Neuronal stem cell (in vitro differentiated cells): ENCODE measurements at regions not wholly inside any gene's neighbourhood (a gene's known extent, or its start where the extent isn't known, plus 50 kb on each side); places are given as distances from the start of the nearest gene placed in this dataset.

Experiments used
- DNase-seq: peaks from one replicate; pipeline ENCODE4 v3.0.0-alpha.2; 2013; ENCODE audit warnings: low spot score
- H2AFZ ChIP-seq: one replicate; pipeline ENCODE4 v1.6.1; 2013; ENCODE audit warnings: mild to moderate bottlenecking, low read length, inconsistent platforms
- H2AK5ac ChIP-seq: 2 replicates; pipeline ENCODE4 v1.6.1; 2013; ENCODE audit warnings: low read depth, mild to moderate bottlenecking, inconsistent platforms, low read length, moderate library complexity, mixed read lengths
- H2BK120ac ChIP-seq: 2 replicates; pipeline ENCODE4 v1.6.1; 2013; ENCODE audit warnings: low read depth, mild to moderate bottlenecking, inconsistent platforms, low read length, moderate library complexity, mixed read lengths
- H2BK12ac ChIP-seq: one replicate; pipeline ENCODE4 v1.6.1; 2013; ENCODE audit warnings: low read length, inconsistent platforms
- H2BK15ac ChIP-seq: 2 replicates; pipeline ENCODE4 v1.6.1; 2013; ENCODE audit warnings: mild to moderate bottlenecking, low read length, inconsistent platforms, mixed read lengths
- H2BK5ac ChIP-seq: one replicate; pipeline ENCODE4 v1.6.1; 2013; ENCODE audit warnings: inconsistent platforms, mild to moderate bottlenecking, low read length, moderate library complexity
- H3K14ac ChIP-seq: one replicate; pipeline ENCODE4 v1.6.1; 2013; ENCODE audit warnings: low read length, inconsistent platforms
- H3K18ac ChIP-seq: 2 replicates; pipeline ENCODE4 v1.6.1; 2013; ENCODE audit warnings: low read length, inconsistent platforms
- H3K23ac ChIP-seq: 2 replicates; pipeline ENCODE4 v1.6.1; 2013; ENCODE audit warnings: low read depth, mild to moderate bottlenecking, mixed read lengths, low read length, inconsistent platforms; ENCODE audit not compliant: poor library complexity
- H3K27ac ChIP-seq: replicated peaks from 3 replicates; pipeline ENCODE4 v1.5.1; 2013; ENCODE audit warnings: low read length, inconsistent platforms
- H3K27me3 ChIP-seq, 3 experiments: 2 replicates each; pipeline ENCODE4 v1.6.1; 2013; ENCODE audit warnings: low read length in 3 of 3, mild to moderate bottlenecking in 2 of 3, inconsistent platforms in 1 of 3, low read depth in 1 of 3, mixed read lengths in 1 of 3, moderate library complexity in 1 of 3; ENCODE audit not compliant: control insufficient read depth in 3 of 3, insufficient read depth in 3 of 3
- H3K36me3 ChIP-seq, 2 donors: replicated peaks in 1 of 2; 2 replicates each; pipeline ENCODE4 v1.6.1; 2013; ENCODE audit warnings: low read length in 2 of 2; ENCODE audit not compliant: control insufficient read depth in 2 of 2, insufficient read depth in 2 of 2
- H3K4ac ChIP-seq: 2 replicates; pipeline ENCODE4 v1.6.1; 2013; ENCODE audit warnings: inconsistent platforms, mild to moderate bottlenecking, low read length, moderate library complexity
- H3K4me1 ChIP-seq, 2 donors: 1 replicate in 1 of 2; 2 replicates in 1 of 2; pipeline ENCODE4 v1.6.1; 2013; ENCODE audit warnings: low read length in 2 of 2, low read depth in 1 of 2; ENCODE audit not compliant: control insufficient read depth in 2 of 2, insufficient read depth in 1 of 2
- H3K4me2 ChIP-seq: one replicate; pipeline ENCODE4 v1.6.1; 2013; ENCODE audit warnings: mild to moderate bottlenecking, low read length, inconsistent platforms; ENCODE audit not compliant: insufficient read depth, poor library complexity, severe bottlenecking
- H3K4me3 ChIP-seq, 2 donors: 2 replicates each; pipeline ENCODE4 v1.5.1; 2013; ENCODE audit warnings: low read length in 2 of 2, mild to moderate bottlenecking in 2 of 2, inconsistent platforms in 1 of 2, moderate library complexity in 1 of 2
- H3K79me1 ChIP-seq: one replicate; pipeline ENCODE4 v1.6.1; 2013; ENCODE audit warnings: low read depth, mild to moderate bottlenecking, inconsistent platforms, low read length, moderate library complexity
- H3K9ac ChIP-seq: one replicate; pipeline ENCODE4 v1.6.1; 2013; ENCODE audit warnings: mild to moderate bottlenecking, low read depth, low read length, inconsistent platforms; ENCODE audit not compliant: poor library complexity
- H3K9me3 ChIP-seq, 2 donors: replicated peaks in 1 of 2; 2 replicates each; pipeline versions ENCODE3 to v1.6.1; 2013; ENCODE audit warnings: low read length in 2 of 2, mild to moderate bottlenecking in 2 of 2, inconsistent platforms in 1 of 2, low read depth in 1 of 2, mixed read lengths in 1 of 2, moderate library complexity in 1 of 2; ENCODE audit not compliant: control insufficient read depth in 2 of 2, insufficient read depth in 1 of 2
- H4K8ac ChIP-seq: one replicate; pipeline ENCODE4 v1.6.1; 2013; ENCODE audit warnings: low read depth, mild to moderate bottlenecking, inconsistent platforms, low read length, moderate library complexity
- H4K91ac ChIP-seq: one replicate; pipeline ENCODE4 v1.6.1; 2013; ENCODE audit warnings: low read length, low read depth, mild to moderate bottlenecking, inconsistent platforms; ENCODE audit not compliant: poor library complexity
- whole genome bisulfite sequencing, 2 donors: extraction: QIAGEN DNeasy Blood & Tissue Kit; methylation state at CpG; one replicate each; pipeline ENCODE4 v1.1.7; 2013; ENCODE audit warnings: missing lambda C conversion rate in 2 of 2, mixed read lengths in 1 of 2; ENCODE audit not compliant: insufficient read length in 2 of 2, insufficient replicate concordance in 1 of 2; ENCODE audit errors: extremely low coverage in 2 of 2; 5-methylcytosine and 5-hydroxymethylcytosine counted together

DNA sequence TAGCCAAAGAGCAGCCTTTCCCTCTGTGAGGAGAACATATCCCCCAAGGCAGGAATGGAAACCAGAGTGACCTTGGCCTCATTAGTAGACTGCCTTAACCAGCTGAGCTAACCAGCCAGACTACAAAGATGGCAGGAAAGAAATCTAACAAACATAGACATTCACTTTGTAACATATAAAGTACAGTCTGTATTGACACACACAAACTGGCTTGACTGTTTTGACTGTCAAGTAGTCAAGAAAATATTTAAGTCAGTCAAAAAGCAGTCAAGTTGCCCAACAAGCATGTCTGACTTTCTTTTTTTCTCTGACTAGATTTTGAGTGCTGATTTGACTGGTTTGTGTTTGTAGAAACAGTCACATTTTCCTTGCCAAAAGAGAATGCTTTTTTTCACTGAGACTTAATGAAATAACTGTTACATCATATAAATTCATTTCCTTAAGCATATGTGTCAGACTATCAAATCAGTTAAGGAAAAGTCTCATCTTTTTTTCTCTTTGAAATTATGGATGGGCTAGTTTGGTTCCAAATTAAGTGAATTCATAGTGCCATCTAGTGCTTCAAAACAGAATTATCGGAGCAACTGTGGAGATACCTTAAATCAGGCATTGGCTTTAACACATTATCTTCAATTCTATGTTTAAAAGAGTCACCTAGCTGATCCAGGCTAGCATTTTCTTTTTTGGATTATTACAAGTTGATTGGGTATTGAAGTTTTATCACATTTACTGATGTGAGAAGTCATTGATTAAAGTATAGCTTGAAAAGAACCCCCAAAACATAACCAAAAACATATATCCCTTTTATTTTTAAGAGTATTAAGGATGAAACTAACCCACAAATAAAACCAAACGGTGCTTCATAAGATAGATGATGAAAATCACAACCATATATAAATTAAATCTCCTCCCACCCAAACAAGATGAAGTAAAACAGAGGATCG is 75.0 kb downstream of the ATP6V1G3 start:
- no peak overlapping the region for H2BK15ac ChIP-seq
- H3K79me1 ChIP-seq, result no peaks in the 10 kb centered on the region
- no peaks in the 10 kb centered on the region for H3K9me3 ChIP-seq
- H3K4me3 ChIP-seq, result no peak overlapping the region
- no peak overlapping the region for H3K18ac ChIP-seq
- no peak overlapping the region for H3K4me2 ChIP-seq
- peak; percentile 35 for DNase-seq
- H3K9ac ChIP-seq, result no peak overlapping the region
- no peak overlapping the region for H3K27ac ChIP-seq
- H3K36me3 ChIP-seq, result no peaks in the 10 kb centered on the region
- peak overlapping the region; percentile 4 for H2AFZ ChIP-seq
- H2BK120ac ChIP-seq, result no peak overlapping the region
- no peak overlapping the region for H2AK5ac ChIP-seq
- no peak overlapping the region for H3K23ac ChIP-seq
- no peak overlapping the region for H3K4ac ChIP-seq
- H4K8ac ChIP-seq, result no peak overlapping the region
- H4K91ac ChIP-seq, result no peak overlapping the region
- H2BK5ac ChIP-seq, result no peak overlapping the region
- H3K27me3 ChIP-seq, result no peaks in the 10 kb centered on the region
- H3K4me1 ChIP-seq, result no peaks in the 10 kb centered on the region
- WGBS, 2 donors, result no CpG with 5 or more reads among the region's 3 CpGs
- H2BK12ac ChIP-seq, result no peak overlapping the region
- no peak overlapping the region for H3K14ac ChIP-seq

DNA sequence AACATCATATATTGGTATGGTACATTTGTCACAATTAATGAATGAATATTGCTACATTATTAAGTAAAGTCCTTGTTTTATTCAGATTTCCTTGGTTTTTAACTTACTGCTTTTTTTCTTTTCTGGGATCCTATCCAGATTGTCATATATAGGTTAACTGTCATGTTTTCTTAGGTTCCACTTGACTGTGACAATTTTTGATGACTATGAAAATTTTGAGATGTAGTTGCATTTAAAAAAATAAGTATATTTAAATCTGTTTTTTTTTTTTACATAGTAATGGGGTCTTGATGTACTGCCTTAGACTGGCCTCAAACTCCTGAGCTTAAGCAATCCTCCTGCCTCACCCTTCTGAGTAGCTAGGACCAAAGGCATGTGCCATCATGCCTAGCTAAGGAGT is 76.8 kb downstream of the ATP6V1G3 start:
- Histone ChIP-seq H2AFZ (no peak overlapping the region), H3K18ac (no peak overlapping the region), H3K9me3 (no peaks in the 10 kb centered on the region), H3K27me3 (no peaks in the 10 kb centered on the region), H3K23ac (no peak overlapping the region), H2BK15ac (no peak overlapping the region), H3K4me3 (no peak overlapping the region), H4K91ac (no peak overlapping the region), H2BK12ac (no peak overlapping the region), H3K36me3 (no peaks in the 10 kb centered on the region), H4K8ac (no peak overlapping the region), H3K4me1 (no peaks in the 10 kb centered on the region), H3K4ac (no peak overlapping the region), H2BK5ac (no peak overlapping the region), H3K14ac (no peak overlapping the region), H2BK120ac (no peak overlapping the region), H2AK5ac (no peak overlapping the region), H3K4me2 (no peak overlapping the region), H3K79me1 (no peaks in the 10 kb centered on the region), H3K27ac (no peak overlapping the region), H3K9ac (no peak overlapping the region)
- DNase-seq, result no peak

DNA sequence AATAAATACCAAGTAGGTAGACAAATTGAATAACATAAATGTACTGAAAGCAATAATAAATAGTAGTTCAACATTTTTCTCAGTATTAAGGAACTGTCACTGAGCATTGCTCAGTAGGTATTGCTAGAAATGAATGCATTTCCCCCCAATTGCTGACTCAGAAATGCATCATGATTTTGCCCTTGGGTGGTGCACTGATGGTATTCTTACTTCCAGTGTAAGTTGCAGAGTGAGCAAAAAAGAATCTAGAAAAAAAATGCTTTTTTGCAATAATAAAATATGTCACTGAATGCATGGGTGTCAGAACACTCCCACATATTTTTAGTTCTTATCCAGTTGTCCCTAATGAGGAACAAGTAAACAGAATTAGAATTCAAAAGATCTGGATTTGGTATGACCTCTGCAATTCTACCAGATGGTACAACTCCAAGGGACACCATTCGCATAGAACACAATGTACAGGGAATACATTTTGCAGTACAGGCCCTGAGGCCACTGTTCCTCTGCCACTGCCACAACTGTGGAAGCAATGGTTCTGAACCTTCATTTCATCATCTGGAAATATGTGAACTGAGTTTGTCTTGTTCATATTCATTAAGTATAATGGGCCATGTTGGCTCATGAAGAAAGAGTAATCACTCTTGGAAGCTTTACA is 78.0 kb downstream of the ATP6V1G3 start:
- Histone ChIP-seq H2BK12ac (no peak overlapping the region), H3K4me2 (no peak overlapping the region), H3K4ac (no peak overlapping the region), H2BK15ac (no peak overlapping the region), H3K27ac (no peak overlapping the region), H4K91ac (no peak overlapping the region), H3K9me3 (no peaks in the 10 kb centered on the region), H3K79me1 (no peaks in the 10 kb centered on the region), H3K36me3 (no peaks in the 10 kb centered on the region), H3K14ac (no peak overlapping the region), H2AFZ (no peak overlapping the region), H3K4me3 (no peak overlapping the region), H3K23ac (no peak overlapping the region), H2AK5ac (no peak overlapping the region), H3K9ac (no peak overlapping the region), H4K8ac (no peak overlapping the region), H3K4me1 (no peaks in the 10 kb centered on the region), H2BK120ac (no peak overlapping the region), H3K18ac (no peak overlapping the region), H3K27me3 (no peaks in the 10 kb centered on the region), H2BK5ac (no peak overlapping the region)
- no CpG with 5 or more reads among the region's 1 CpG for WGBS, 2 donors
- DNase-seq, result no peak

DNA sequence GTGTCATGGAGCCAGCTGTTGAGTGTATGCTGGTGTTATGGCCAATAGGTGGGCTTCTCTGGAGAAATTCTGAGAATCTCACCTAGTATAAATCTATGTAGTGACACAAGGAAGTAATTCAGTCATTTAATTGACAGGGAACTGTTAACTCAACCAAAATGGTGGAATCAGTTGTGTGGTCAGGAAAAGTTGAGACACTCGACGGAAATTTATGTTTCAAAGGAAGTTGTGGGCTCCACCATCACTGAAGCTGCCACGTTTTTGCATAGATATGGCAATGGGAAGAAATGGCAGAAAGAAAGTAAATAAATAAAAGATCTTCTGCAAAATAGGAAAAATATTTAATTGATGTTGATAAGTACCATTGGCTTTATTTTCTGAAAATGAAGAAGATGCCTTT is 84.5 kb downstream of the ATP6V1G3 start:
- H3K4me2 ChIP-seq, result no peak overlapping the region
- no peak overlapping the region for H2BK15ac ChIP-seq
- WGBS, 2 donors, result no CpG with 5 or more reads among the region's 3 CpGs
- H3K27ac ChIP-seq, result no peak overlapping the region
- no peak overlapping the region for H2BK120ac ChIP-seq
- H3K36me3 ChIP-seq, result no peaks in the 10 kb centered on the region
- no peaks in the 10 kb centered on the region for H3K79me1 ChIP-seq
- no peak overlapping the region for H2AFZ ChIP-seq
- H3K4ac ChIP-seq, result no peak overlapping the region
- H3K27me3 ChIP-seq, result no peaks in the 10 kb centered on the region
- no peak for DNase-seq
- H3K14ac ChIP-seq, result no peak overlapping the region
- H3K9ac ChIP-seq, result no peak overlapping the region
- no peak overlapping the region for H3K23ac ChIP-seq
- H3K18ac ChIP-seq, result no peak overlapping the region
- no peak overlapping the region for H2BK5ac ChIP-seq
- no peak overlapping the region for H4K8ac ChIP-seq
- H3K9me3 ChIP-seq, result no peaks in the 10 kb centered on the region
- no peak overlapping the region for H3K4me3 ChIP-seq
- no peaks in the 10 kb centered on the region for H3K4me1 ChIP-seq
- no peak overlapping the region for H4K91ac ChIP-seq
- H2BK12ac ChIP-seq, result no peak overlapping the region
- H2AK5ac ChIP-seq, result no peak overlapping the region
